ENCODE measurements at regions not wholly inside any gene's neighbourhood (a gene's known extent, or its start where the extent isn't known, plus 50 kb on each side); places are given as distances from the start of the nearest gene placed in this dataset.

- H3K4me1 ChIP-seq = no peaks in the 10 kb centered on the region
- TF ChIP-seq EP300 (IDR thresholded peaks at IDR 0.05) (no peak), POLR2AphosphoS5 (IDR thresholded peaks at IDR 0.05) (no peak), CTCF (IDR thresholded peaks at IDR 0.05) (no peak), POLR2A (IDR thresholded peaks at IDR 0.05) (no peak)
- no peaks in the 10 kb centered on the region for H3K36me3 ChIP-seq
- 71 to 90% methylated on average over 3 of the region's 3 CpGs for WGBS, 2 donors (ENCODE audit: low coverage in 1 of 2)
- H3K9me3 ChIP-seq = no peaks in the 10 kb centered on the region
- no peak overlapping the region for H3K27ac ChIP-seq
- ATAC-seq = no peak
- peaks cover 11% of the 10 kb centered on the region for H3K27me3 ChIP-seq
- no peak overlapping the region for H3K4me3 ChIP-seq
Observed at GRCh38 chr20:43316271-43316670, 126.6 kb upstream of the PTPRT start.

- TF ChIP-seq CTCF (IDR thresholded peaks at IDR 0.05) = no peak
- TF ChIP-seq EP300 (IDR thresholded peaks at IDR 0.05) = no peak
- TF ChIP-seq POLR2A (IDR thresholded peaks at IDR 0.05) = no peak
- no peak for TF ChIP-seq POLR2AphosphoS5 (IDR thresholded peaks at IDR 0.05)
- no peak overlapping the region for H3K4me3 ChIP-seq
- ATAC-seq = no peak
- peaks cover 3% of the 10 kb centered on the region for H3K27me3 ChIP-seq
- no peaks in the 10 kb centered on the region for H3K36me3 ChIP-seq
- H3K4me1 ChIP-seq = no peaks in the 10 kb centered on the region
- peaks cover 0 to 11% (median 0%) of the 10 kb centered on the region in 3 donors for H3K9me3 ChIP-seq
- H3K27ac ChIP-seq = no peak overlapping the region
Observed at GRCh38 chr20:43309266-43309665, 119.6 kb upstream of the PTPRT start.

GRCh38 chr20:43306837-43307236 is 117.1 kb upstream of the PTPRT start:
- no peak overlapping the region for H3K27ac ChIP-seq
- peaks cover 3% of the 10 kb centered on the region for H3K27me3 ChIP-seq
- ATAC-seq = no peak
- WGBS, 2 donors (ENCODE audit: low coverage in 1 of 2) = 33% methylated on average over 2 of the region's 4 CpGs
- no peak overlapping the region for H3K4me3 ChIP-seq
- H3K4me1 ChIP-seq = no peaks in the 10 kb centered on the region
- no peak for TF ChIP-seq POLR2A (IDR thresholded peaks at IDR 0.05)
- TF ChIP-seq EP300 (IDR thresholded peaks at IDR 0.05) = no peak
- TF ChIP-seq POLR2AphosphoS5 (IDR thresholded peaks at IDR 0.05) = no peak
- no peak for TF ChIP-seq CTCF (IDR thresholded peaks at IDR 0.05)
- H3K36me3 ChIP-seq = no peaks in the 10 kb centered on the region
- peaks cover 0 to 13% (median 0%) of the 10 kb centered on the region in 3 donors for H3K9me3 ChIP-seq

- Histone ChIP-seq H3K4me3 (no peak overlapping the region), H3K36me3 (no peaks in the 10 kb centered on the region), H3K4me1 (no peaks in the 10 kb centered on the region), H3K27me3 (peaks cover 3% of the 10 kb centered on the region), H3K9me3 (peaks cover 0 to 13% (median 0%) of the 10 kb centered on the region in 3 donors), H3K27ac (no peak overlapping the region)
- no peak for ATAC-seq
- TF ChIP-seq CTCF (IDR thresholded peaks at IDR 0.05) (no peak), POLR2AphosphoS5 (IDR thresholded peaks at IDR 0.05) (no peak), POLR2A (IDR thresholded peaks at IDR 0.05) (no peak), EP300 (IDR thresholded peaks at IDR 0.05) (no peak)
Observed at GRCh38 chr20:43305749-43306148, 116.0 kb upstream of the PTPRT start.

GRCh38 chr20:43304598-43304997 is 114.9 kb upstream of the PTPRT start:
- Histone ChIP-seq H3K27me3 (peaks cover 3% of the 10 kb centered on the region), H3K4me1 (no peaks in the 10 kb centered on the region), H3K4me3 (no peak overlapping the region), H3K36me3 (no peaks in the 10 kb centered on the region), H3K27ac (no peak overlapping the region), H3K9me3 (peaks cover 0 to 13% (median 0%) of the 10 kb centered on the region in 3 donors)
- no peak for TF ChIP-seq POLR2AphosphoS5 (IDR thresholded peaks at IDR 0.05)
- no peak for TF ChIP-seq EP300 (IDR thresholded peaks at IDR 0.05)
- no peak for TF ChIP-seq CTCF (IDR thresholded peaks at IDR 0.05)
- no peak for TF ChIP-seq POLR2A (IDR thresholded peaks at IDR 0.05)
- ATAC-seq = no peak
- 91 to 92% methylated on average over 1 of the region's 1 CpG for WGBS, 2 donors (ENCODE audit: low coverage in 1 of 2)

All from gastroesophageal sphincter (tissue), 4 donors.